GM18870 (cell line): ENCODE measurements at regions not wholly inside any gene's neighbourhood (a gene's known extent, or its start where the extent isn't known, plus 50 kb on each side); places are given as distances from the start of the nearest gene placed in this dataset.

ENCODE experiments used
- ATAC-seq: cut with Tn5 transposase; IDR thresholded peaks from one replicate; pipeline ENCODE4 v1.9.1; 2021; ENCODE audit warnings: moderate library complexity; ENCODE audit not compliant: unreplicated experiment

GRCh38 chr17:12575641-12576040 lies 90.0 kb upstream of the MYOCD start:
- ATAC-seq, result no peak

- no peak for ATAC-seq
Observed at GRCh38 chr17:12579288-12579687, 86.4 kb upstream of the MYOCD start.

GRCh38 chr17:12580640-12581039 lies 85.0 kb upstream of the MYOCD start:
- ATAC-seq, result no peak

GRCh38 chr17:12584727-12585126 lies 81.0 kb upstream of the MYOCD start:
- no peak for ATAC-seq

- no peak for ATAC-seq
Observed at GRCh38 chr17:12588531-12588930, 77.2 kb upstream of the MYOCD start.

- no peak for ATAC-seq
Observed at GRCh38 chr17:12590417-12590816, 75.3 kb upstream of the MYOCD start.

- no peak for ATAC-seq
Observed at GRCh38 chr17:12591021-12591735, 74.5 kb upstream of the MYOCD start.

GRCh38 chr17:12592941-12593340 lies 72.7 kb upstream of the MYOCD start:
- no peak for ATAC-seq

GRCh38 chr17:12596961-12597360 lies 68.7 kb upstream of the MYOCD start:
- ATAC-seq, result no peak

- no peak for ATAC-seq
Observed at GRCh38 chr17:12597895-12598294, 67.8 kb upstream of the MYOCD start.

- no peak for ATAC-seq
Observed at GRCh38 chr17:12599186-12599920, 66.3 kb upstream of the MYOCD start.

GRCh38 chr17:12600349-12600748 lies 65.3 kb upstream of the MYOCD start:
- no peak for ATAC-seq

GRCh38 chr17:12603566-12603965 lies 62.1 kb upstream of the MYOCD start:
- no peak for ATAC-seq

- ATAC-seq, result no peak
Observed at GRCh38 chr17:12605222-12605621, 60.5 kb upstream of the MYOCD start.

- ATAC-seq, result no peak
Observed at GRCh38 chr17:12613566-12613965, 52.1 kb upstream of the MYOCD start.
